Uterus (tissue), 2 donors: ENCODE measurements at regions not wholly inside any gene's neighbourhood (a gene's known extent, or its start where the extent isn't known, plus 50 kb on each side); places are given as distances from the start of the nearest gene placed in this dataset.

ENCODE experiments used
- POLR2A ChIP-seq, 2 donors: fragments of 450-650 bp; IDR thresholded peaks; one replicate each; pipeline ENCODE4 v1.6.1; 2016; ENCODE audit warnings: antibody characterized with exemption in 2 of 2, mild to moderate bottlenecking in 1 of 2, moderate library complexity in 1 of 2
- TF ChIP-seq, protein P1 (sequence below), 4 experiments: fragments of 200-600 bp in 2 of 4; fragments of 450-650 bp in 2 of 4; sonication (generic) in 2 of 4; IDR thresholded peaks; one replicate each; pipeline ENCODE4 v1.5.1; 2016 to 2019; ENCODE audit warnings: antibody characterized with exemption in 4 of 4, mild to moderate bottlenecking in 2 of 4, moderate library complexity in 1 of 4

DNA sequence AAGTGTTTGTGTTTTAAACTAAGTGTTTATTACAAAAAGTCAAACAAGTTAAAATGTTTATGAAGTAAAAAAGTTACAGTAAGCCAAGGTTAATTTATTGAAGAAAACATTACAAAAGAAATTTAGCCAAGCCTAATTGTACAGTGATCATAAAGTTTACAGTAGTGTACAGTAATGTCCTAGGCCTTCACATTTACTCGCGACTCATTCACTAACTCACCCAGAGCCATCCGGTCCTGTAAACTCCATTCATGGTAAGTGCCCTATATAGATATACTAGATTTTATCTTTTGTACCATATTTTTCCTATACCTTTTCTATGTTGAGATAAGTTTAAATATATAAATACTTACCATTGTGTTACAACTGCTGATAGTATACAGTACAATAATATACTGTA lies 481.8 kb upstream of the TENM4 start:
- no peak for TF ChIP-seq POLR2A (IDR thresholded peaks at IDR 0.05)
- TF ChIP-seq, protein P1, sequence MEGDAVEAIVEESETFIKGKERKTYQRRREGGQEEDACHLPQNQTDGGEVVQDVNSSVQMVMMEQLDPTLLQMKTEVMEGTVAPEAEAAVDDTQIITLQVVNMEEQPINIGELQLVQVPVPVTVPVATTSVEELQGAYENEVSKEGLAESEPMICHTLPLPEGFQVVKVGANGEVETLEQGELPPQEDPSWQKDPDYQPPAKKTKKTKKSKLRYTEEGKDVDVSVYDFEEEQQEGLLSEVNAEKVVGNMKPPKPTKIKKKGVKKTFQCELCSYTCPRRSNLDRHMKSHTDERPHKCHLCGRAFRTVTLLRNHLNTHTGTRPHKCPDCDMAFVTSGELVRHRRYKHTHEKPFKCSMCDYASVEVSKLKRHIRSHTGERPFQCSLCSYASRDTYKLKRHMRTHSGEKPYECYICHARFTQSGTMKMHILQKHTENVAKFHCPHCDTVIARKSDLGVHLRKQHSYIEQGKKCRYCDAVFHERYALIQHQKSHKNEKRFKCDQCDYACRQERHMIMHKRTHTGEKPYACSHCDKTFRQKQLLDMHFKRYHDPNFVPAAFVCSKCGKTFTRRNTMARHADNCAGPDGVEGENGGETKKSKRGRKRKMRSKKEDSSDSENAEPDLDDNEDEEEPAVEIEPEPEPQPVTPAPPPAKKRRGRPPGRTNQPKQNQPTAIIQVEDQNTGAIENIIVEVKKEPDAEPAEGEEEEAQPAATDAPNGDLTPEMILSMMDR (IDR thresholded peaks at IDR 0.05) = no peak
